NCI-H510A treated with DMSO at 0.1 percent for 48 hours (cell line): ENCODE measurements at regions not wholly inside any gene's neighbourhood (a gene's known extent, or its start where the extent isn't known, plus 50 kb on each side); places are given as distances from the start of the nearest gene placed in this dataset.

Experiments
- DNase-seq: peaks from one replicate; lab custom pipeline; 2025; lab: John Stamatoyannopoulos, UW

DNA sequence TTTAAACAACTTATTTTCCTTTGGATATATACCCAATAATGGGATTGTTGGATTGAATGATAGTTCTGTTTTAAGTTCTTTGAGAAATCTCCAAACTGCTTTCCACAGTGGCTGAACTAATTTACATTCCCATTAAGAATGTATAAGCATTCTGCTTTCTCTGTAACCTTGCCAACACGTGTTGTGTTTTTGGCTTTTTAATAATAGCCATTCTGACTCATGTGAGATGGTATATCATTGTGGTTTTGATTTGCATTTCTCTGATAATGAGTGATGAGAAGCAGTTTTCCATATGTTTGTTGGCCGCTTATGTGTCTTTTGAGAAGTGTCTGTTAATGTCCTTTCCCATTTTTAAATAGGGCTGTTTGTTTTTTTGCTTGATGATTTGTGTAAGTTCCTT lies 155.6 kb upstream of the PITX2 start:
- no peak for DNase-seq

DNA sequence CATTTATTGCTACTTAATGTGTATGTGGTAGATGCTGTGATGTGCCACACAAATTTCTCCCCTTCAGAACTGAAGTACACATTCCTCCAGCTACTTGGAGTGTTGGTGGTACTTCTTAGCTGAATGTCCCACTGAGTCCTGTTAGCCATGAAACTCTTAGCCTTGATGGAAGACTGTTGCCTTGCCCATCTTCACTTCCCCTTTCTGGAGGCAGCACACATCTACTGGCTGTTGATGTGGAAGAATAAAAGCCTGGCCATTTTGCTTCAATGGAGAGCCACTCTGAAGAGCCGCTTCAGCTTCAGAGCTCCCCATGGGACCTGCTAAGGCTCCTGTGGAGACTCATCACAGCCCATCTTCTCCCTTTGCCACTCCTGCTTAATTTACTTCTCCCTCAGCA lies 157.7 kb upstream of the PITX2 start:
- no peak for DNase-seq

DNA sequence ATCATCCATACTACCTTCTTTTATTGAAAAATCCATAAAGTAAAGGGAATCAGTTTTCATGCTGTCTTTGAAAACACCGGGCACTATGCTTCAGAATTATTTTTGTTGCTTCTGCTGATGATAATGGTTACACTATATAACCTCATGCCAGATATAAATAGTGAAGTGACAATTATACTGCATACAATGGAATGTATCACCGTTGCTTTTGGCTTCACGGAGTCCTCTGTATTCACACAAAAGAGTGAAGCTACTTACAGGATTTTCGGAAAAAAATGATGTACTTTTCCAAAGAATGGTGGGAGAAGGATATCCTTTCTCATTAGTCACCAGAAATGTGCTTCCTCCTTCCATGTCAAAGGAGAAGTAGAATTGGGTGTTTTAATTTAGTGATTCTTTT lies 159.1 kb upstream of the PITX2 start:
- DNase-seq = no peak

DNA sequence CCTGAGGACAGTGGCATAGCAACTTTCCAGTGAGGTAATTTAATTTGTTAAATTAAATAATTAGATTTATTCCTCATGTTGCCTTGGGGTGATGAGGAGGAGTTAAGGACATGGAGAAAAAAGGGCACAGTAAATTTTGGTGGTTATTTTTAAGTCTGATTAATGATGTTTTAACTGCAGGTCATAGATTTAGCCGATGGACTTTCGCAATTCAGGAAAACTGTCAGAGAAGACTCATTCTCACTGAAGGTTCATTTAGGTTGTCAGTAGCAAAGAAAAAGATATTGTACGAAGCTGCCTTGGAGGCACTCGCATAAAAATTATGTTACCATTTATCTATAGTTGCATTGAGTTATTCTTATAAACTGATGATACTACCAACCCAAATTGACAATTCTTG lies 164.2 kb upstream of the PITX2 start:
- DNase-seq = no peak

DNA sequence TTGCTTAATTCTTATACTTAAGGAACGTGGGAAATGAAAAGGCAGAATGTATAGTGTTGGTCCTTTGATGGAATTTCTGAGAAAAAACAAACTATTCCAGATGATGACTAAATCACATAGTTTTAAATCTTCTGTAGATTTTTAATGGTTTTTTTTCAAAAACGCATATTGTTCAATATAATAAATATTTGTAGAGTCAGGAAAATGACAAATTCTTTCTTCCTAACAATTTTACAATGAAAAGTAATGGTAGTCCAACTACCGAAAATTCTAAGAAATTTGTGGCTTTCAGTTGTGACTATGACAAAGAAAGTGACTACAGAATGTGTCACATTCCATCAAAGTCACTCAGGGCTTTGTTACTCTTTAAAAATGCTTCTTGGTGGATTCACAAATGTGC lies 164.8 kb upstream of the PITX2 start:
- no peak for DNase-seq

DNA sequence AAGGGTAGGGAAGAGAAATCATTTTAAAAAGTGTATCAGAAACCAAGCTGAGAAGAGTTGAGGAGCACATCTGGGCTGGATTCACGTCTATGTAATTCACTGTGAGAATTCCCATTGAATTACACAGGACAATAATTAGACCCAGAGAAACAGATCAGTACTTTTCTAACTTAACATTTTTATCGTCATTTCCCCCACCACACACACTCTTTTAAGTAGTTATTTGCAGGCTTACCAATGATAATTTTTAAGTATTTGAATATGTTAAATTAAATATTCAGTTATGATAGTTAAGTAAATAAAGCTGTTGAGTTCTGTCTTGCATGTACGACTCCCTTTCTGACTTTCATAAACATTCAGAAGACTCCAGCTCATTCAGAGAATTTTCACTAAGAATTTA lies 165.4 kb upstream of the PITX2 start:
- DNase-seq = no peak

DNA sequence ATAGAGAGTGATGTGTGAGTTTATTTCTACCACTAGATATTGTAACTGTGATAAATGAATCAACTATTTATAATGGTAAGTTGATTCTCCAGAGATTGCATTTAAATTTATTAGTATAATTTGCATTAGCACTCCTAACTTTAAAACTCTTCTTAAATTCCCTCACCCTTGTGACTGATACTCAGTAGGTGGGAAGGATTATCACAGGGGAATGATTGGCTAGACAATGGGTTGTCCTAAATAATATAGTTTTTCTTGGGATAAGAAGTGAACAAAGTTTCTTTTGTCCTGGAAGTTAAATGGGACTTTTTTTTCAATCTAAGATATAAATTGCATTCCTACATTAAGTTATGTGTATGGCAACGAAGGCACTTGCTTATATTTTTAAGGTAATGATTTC lies 169.2 kb upstream of the PITX2 start:
- no peak for DNase-seq

DNA sequence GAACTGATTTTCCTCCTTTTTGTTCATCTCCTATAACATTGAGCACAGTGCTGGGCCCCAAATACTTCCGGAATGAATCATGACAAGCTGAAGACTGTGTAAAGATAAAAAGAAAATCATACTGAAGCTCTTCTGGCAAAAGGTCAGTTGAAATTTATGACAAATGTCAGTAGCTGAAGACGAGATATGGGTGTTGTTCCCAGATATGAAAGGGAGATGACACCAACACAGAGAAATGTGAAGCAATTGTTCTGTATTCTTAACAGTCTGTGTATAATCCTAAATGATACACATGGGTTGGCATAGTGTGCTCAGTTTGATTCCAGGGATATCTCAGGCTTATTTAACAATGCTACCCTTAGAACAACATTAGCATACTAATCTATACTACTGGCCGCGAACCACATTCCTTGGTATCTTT lies 170.5 kb upstream of the PITX2 start:
- no peak for DNase-seq

DNA sequence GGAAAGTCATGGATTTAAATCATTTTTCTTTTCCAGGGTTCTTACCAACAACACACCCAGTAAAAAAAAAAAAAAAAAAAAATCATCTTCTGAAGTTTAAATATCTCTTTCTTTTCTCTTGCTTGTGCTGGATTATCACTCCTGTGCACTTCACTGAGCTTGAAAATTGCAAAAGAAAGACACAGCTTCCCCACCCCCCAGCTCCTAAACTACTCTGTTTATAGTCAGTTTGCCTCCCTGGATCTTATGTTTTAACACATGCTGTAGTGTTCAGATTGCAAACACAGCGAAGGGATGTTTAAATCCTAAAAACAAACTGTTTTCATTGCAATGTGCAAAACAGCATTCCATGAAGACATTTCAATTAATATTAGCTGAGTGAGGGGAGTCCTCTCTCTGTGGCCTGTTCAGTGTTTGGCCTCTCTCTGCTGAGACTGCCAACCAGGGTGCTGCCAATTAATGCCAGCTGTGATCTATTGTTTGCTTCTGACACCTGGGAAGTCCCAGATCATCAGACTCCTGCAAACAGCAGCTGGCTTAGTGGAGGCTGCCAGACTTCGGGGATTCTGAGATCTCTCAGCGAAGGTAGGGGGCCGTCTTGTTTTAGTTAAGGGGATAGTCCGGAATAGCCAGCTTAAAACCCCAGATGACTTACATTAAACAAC lies 171.1 kb upstream of the PITX2 start:
- DNase-seq = peak; percentile 12

DNA sequence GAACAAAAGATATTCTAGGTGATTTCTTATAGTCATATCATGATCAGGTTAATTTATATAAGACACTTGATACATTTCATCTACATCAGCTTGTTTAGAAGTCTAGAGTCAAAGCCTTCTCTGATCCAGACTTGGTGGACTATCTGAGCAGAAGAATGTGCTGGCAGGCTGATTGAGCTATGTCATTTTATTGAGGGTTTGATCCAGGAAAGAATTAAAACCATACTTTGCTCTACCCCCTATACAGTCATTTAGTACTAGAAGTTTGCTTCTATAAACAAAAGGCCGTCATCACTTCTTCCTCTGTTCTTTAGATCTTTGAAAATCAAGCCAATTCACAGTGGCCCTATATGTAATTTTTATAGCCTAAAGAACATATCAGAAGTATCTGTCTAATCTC lies 173.1 kb upstream of the PITX2 start:
- DNase-seq = no peak

DNA sequence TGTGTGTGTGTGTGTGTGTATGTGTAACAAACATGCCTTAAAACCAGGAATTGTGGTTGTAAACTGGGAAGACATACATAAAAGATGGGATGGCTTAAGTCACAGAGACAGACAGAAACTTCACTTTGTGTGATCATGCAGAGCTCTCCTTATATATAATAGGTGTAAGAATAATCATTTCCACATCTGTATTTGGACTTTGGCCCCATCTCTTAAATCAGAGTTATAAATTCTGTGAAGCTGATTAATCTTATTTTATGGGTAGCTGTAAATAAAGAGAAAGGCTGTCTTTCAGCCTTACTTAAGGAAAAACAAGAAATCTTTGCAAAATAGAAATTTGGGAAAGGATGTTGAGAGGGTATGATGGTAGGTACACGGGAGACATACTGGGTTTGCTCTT lies 174.6 kb upstream of the PITX2 start:
- no peak for DNase-seq

DNA sequence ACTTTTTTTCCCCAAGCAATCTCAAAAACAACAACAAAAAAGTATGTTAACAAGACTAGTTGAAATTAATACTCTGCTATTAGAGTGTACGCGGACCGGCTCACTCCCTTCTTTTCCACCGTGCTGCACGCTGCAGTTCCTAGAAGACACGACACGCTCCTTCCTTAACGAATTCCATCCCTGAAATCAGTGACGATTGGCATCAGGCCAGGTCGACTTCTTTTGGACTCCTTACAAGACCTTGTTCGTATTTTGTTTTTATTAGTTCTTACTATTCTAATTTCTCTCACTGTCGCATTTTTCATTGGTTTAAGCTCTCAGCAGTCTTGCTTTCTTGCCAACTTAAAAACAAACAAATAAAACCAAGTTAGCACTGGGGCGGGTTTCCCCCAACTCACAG lies 175.8 kb upstream of the PITX2 start:
- DNase-seq = no peak

DNA sequence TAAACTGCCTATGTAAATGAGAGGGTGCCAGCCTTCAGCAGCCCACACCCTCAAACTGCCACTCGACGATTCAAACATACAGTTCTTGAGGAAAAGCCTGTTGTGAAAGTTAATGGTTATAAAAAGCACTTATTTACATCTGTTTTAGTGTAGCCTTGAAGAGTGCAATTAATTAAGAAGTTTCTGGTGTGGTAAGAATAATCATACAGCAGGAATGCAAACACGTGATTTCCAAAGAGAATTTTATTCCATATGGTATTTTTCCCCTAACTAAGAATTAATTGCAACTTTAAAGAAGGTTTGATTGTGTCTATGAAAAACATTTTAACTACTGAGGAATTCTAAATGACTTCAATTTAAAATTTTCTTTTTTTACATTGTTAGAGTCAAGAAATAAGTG lies 176.3 kb upstream of the PITX2 start:
- DNase-seq = no peak

DNA sequence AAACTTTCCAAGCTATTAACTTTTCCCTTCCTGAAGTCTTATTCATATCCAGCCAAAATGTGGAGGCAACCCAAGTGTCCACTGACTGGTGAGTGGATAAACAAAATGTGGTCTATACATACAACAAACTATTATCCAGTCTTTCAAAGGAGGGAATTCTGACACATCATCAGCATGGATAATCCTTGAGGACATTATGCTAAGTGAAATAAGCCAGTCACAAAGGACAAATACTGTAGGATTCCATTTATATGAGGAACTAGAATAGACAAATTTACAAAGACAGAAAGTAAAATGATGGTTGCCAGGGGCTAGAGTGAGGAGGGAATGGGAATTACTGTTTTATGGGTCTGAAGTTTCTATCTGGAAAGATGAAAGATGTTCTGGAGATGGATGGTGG lies 178.7 kb upstream of the PITX2 start:
- DNase-seq = no peak

DNA sequence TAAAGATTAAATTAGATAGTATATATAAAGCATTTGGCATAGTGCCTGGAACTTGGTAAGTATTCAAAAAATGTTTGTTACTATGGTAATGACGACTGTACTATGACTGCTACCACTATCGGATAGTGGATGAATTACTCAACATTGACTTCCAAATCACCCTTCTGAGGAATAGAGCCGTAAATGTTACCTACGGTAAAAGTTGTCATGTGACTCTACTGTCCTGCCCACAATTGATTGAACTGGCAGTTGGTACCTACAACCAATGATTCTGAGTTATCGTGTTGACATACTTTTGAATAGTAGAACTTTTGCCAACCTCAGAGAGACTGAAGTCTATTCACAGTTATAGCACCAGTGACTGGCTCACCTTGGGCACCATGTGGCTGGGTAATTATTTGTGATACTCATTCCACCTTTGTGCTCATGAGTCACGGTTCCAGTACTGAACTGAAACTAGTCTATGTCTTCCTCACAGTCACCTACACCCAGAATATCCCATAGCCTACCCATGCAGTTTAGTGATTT lies 185.5 kb upstream of the PITX2 start:
- no peak for DNase-seq

DNA sequence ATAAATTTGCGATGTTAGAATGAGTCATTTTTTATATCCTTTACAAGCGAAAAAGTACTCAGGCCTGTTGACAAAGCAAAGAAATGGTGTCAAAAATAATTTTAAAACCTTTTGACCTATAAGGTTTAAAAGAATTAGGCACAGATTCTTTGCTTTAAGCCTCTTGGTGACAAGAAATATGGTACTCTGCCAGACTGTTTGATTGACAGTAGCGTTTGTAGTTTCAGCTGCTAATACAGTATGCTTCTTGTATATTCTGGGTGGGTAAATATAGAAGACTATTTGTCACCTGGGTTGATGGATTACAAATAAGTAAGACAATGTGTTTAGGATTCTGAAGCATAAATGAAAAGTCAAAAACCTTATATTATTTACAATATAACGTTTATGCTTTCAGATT lies 193.1 kb upstream of the PITX2 start:
- DNase-seq = no peak

DNA sequence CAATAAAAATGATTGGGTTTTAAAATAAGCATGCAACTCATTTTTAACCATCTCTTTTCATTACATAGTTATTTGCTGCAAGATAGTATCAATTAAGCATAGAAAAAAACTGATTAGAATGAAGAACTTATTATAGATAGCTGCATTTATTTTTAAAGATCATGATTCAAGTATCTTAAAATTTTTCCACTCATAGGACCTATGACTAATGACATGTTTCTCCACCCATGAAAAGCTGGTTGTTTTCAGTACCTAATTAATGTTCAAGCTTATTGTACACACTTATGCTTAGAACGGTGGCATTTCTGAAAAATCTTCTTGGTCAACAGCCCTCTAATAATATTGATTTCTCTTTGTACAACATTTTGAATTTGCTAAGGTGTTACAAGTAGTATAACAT lies 193.5 kb upstream of the PITX2 start:
- DNase-seq = no peak

DNA sequence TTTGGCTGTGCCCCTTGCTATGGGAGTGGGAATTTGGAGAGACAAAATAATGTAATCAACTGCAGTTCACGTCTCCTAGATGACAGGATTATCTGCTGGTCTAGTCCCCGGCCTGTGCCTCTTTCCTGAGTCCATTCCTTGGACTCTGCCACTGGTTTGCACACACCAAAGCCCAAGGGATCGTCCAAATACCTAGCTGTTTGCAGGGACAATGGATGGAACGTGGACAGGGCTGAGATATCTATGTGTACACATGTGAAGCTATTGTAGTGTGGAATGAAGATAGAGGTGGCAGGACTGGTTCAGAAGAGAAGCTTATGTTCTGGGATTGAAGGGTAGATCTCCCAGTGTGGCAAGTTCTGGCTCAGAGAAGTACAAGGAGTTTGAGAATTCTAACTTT lies 198.3 kb upstream of the PITX2 start:
- DNase-seq = no peak

DNA sequence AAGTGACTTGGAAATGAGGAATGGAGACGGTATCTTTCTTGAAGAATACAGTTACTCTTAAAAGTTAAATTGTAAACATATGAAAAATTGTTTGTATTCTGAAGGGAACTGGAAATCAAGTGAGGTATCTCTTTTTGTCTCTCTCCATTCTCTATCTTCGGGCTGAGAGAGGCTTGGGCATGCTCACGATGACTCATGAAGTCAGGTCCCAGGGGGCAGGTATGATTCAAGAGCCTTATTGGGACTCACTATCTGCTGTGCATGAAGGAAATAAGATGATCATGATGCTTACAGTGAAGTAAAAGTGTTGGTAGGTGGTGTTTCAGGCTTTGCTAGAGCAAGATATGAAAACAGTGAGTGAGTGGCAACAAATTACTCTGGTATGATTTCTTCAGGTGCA lies 200.4 kb upstream of the PITX2 start:
- no peak for DNase-seq

DNA sequence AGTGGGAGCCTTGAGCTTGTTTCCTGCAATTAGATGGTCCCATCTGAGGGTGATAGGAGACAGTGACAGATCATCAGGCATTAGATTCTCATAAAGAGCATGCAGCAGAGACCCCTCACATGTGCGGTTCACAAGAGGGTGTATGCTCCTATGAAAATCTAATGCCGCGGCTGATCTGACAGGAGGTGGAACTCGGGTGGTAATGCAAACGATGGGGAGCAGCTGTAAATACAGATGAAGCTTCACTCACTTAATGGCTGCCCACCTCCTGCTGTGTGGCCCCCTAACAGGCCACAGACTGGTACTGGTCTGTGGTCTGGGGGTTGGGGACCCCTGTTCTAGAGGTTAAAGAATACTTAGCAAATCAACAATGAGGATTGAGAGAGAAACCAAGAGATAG lies 201.5 kb upstream of the PITX2 start:
- DNase-seq = no peak

DNA sequence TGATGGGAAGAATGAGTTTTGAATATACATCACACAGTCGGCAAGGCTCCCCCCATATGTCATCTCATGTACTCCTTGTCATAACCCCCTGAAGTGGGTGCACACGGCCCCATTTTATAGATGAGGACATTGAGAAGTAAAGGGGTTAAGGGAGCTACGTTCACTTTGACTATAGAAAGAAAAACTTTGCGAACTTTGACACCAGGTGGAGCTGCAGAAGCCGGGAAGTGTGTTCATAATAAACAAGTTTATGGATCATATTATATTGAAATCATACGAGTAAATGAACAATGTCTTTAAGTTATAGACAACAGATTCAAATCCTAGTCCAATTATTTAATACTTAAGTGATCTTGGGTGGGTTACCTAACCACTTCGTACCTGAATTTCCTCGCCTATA lies 203.8 kb upstream of the PITX2 start:
- DNase-seq = no peak

DNA sequence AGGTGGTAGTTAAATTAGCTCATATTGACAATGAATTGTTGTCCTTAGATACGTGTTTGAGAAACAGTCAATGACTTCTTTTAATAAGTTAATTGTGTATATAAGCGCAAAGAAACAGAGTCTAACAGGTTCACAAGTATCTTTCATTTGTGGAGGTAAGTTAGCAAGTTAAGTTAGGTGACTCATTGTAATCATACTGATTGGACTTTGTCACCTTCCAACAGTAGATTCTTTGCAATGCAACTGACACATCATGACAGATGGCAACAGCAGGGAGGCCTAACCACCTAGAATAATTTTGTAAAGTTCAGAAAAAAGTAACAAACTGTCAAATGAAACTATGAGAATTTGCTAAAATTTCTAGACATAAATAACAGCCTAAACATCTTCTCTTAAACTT lies 207.6 kb upstream of the PITX2 start:
- DNase-seq = no peak

DNA sequence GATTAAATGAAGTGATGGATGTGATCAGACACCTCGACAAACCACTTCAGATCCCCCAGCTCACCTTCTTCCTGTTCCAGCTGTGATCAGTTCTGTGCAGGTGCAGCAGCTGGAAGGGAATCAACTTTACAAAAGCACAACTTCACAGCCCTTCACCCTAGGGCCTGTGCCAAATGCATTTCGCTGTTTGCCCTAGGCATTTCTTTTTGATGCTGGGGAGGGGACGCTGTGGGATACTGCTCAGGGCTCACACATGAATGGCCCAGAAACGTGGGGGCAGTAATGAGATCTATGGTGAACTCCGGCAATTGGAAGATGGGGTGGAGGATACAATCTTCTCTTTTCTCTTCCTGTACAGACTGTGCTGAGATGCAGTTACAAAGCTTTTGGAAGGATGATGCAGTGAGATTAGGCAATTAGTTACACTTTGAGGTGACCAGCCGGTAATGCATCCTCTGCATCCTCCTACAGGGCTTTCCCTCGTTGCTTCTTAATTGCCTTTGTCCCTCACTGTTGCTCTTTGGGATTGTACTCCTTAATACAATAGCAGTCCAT lies 215.1 kb upstream of the PITX2 start:
- DNase-seq = no peak

DNA sequence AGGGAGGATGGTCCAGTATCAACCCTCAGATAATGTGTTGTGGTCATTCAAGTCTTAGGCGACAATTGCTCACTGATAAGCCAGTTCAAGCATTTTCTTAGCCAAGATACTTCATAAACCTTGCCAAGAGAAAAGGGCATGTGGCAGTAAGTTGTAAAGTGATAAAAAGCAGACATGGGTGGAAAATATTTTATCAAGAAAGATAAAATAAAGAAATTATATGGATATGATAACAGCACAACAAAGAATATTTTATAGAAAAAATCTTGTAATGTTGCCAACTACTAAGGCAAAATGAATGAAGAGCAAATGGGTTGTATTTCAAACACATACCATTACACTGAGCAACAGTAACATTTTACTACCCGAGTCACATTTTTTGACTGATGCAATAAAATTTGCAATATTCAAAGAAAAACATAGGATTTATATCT lies 217.4 kb upstream of the PITX2 start:
- no peak for DNase-seq
